Panc1 (cell line): ENCODE measurements at regions not wholly inside any gene's neighbourhood (a gene's known extent, or its start where the extent isn't known, plus 50 kb on each side); places are given as distances from the start of the nearest gene placed in this dataset.

Experiments
- ATAC-seq: fragments of 200-7000 bp; cut with Tn5 transposase; 2 replicates; pipeline ENCODE4 v1.9.1; 2020; ENCODE audit warnings: mild to moderate bottlenecking, moderate library complexity
- BruUV-seq: library from RNA; stranded (reverse); fragments of 400-500 nt; replicated peaks from 2 replicates; lab custom pipeline; 2021; lab: Mats Ljungman, UMichigan
- CTCF ChIA-PET: fragments of 300-600 bp; sonication (Branson Sonifier 250); formaldehyde crosslinking; loops from one replicate; lab custom pipeline; 2022; ENCODE audit warnings: antibody characterized with exemption; lab: Charles Lee
- POLR2A ChIA-PET: fragments of 300-600 bp; sonication (Branson Sonifier 250); formaldehyde crosslinking; loops from one replicate; lab custom pipeline; 2022; ENCODE audit warnings: antibody characterized with exemption; lab: Charles Lee
- DNase-seq: peaks from one replicate; pipeline ENCODE4 v3.0.0-alpha.2; 2010; ENCODE audit warnings: low read depth, low spot score
- H3K27ac ChIP-seq: 2 replicates; pipeline ENCODE4 v1.5.1; 2011; ENCODE audit warnings: mild to moderate bottlenecking, low read length, inconsistent platforms
- H3K27me3 ChIP-seq: fragments of 200-500 bp; sonication (Bioruptor generic); 2 replicates; pipeline ENCODE4 v1.6.0; 2014; ENCODE audit warnings: low read length, inconsistent platforms; ENCODE audit not compliant: control insufficient read depth, insufficient read depth
- H3K36me3 ChIP-seq: fragments of 200-500 bp; sonication (Bioruptor generic); 2 replicates; pipeline ENCODE4 v1.5.1; 2014; ENCODE audit warnings: inconsistent platforms, mild to moderate bottlenecking, low read length, moderate library complexity; ENCODE audit not compliant: control insufficient read depth, insufficient read depth
- H3K4me1 ChIP-seq: 2 replicates; pipeline ENCODE4 v1.5.1; 2011; ENCODE audit warnings: inconsistent platforms, mild to moderate bottlenecking, low read length, moderate library complexity; ENCODE audit not compliant: control insufficient read depth, insufficient read depth
- H3K4me3 ChIP-seq, 2 experiments: 2 replicates each; pipeline ENCODE4 v1.5.1; 2011 to 2012; ENCODE audit warnings: low read depth in 2 of 2, low read length in 2 of 2, mild to moderate bottlenecking in 2 of 2, inconsistent platforms in 1 of 2, moderate library complexity in 1 of 2
- H3K9me3 ChIP-seq: fragments of 200-500 bp; sonication (Bioruptor generic); 2 replicates; pipeline ENCODE4 v1.5.1; 2014; ENCODE audit warnings: low read depth, mild to moderate bottlenecking, inconsistent platforms, low read length, moderate library complexity; ENCODE audit not compliant: control insufficient read depth, insufficient read depth
- POLR2AphosphoS5 ChIP-seq: IDR thresholded peaks from 2 replicates; pipeline ENCODE4 v1.6.1; 2012; ENCODE audit warnings: mild to moderate bottlenecking, low read depth, low read length, moderate library complexity
- REST ChIP-seq, 2 experiments: IDR thresholded peaks; 2 replicates each; pipeline ENCODE4 v1.6.1; 2011 to 2012; ENCODE audit warnings: low read depth in 2 of 2, control low read depth in 1 of 2, low read length in 1 of 2, mild to moderate bottlenecking in 1 of 2, moderate library complexity in 1 of 2; ENCODE audit not compliant: insufficient read depth in 1 of 2
- SIN3A ChIP-seq: IDR thresholded peaks from 2 replicates; pipeline ENCODE4 v1.6.1; 2012; ENCODE audit warnings: low read depth, mild to moderate bottlenecking, low read length, moderate library complexity, borderline replicate concordance; ENCODE audit not compliant: insufficient read depth
- TCF7L2 ChIP-seq: IDR thresholded peaks from 2 replicates; pipeline ENCODE4 v1.6.1; 2011; ENCODE audit warnings: mild to moderate bottlenecking, low read depth, low read length, inconsistent platforms
- in situ Hi-C: cut with HindIII; loops from 2 replicates; pipeline ENCODE4 v1.10.0; 2016; ENCODE audit warnings: low sequenced_read_pairs, low pct_unique_long_range_greater_than_20kb
- intact Hi-C: fragments of 100-400 bp; cut with micrococcal nuclease; formaldehyde crosslinking; loops from one replicate; pipeline ENCODE4 v1.10.0; 2022; ENCODE audit not compliant: unreplicated experiment
- TF ChIP-seq, protein P1 (sequence below): fragments of 450-650 bp; IDR thresholded peaks from 2 replicates; pipeline ENCODE4 v1.5.1; 2017; ENCODE audit warnings: mild to moderate bottlenecking

DNA sequence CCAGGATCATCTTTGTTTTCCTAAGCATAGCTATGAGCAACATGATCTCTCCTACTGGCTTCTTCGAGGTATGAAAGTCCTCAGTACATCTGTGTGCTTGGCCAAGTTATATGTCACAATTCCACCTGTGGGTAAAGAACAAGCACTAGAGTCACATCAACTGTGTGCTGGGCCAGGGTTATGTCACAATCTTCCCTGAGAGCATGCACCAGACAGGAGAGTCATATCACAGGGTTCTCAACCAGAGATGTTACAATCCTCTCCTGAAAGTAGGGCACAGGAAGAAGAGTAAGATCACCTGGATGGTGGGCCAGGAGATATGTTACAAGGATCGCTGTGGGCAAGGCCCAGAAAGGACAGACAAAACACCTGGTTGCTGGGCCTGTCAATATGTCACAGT lies 143.7 kb downstream of the ZNF675 start:
- TF ChIP-seq TCF7L2 (no peak), REST (IDR thresholded peaks at IDR 0.05; ENCODE audit: insufficient read depth in 1 of 2, low read depth in 2 of 2, low read length in 1 of 2) (no peak), SIN3A (no peak), POLR2AphosphoS5 (no peak)
- TF ChIP-seq, protein P1, sequence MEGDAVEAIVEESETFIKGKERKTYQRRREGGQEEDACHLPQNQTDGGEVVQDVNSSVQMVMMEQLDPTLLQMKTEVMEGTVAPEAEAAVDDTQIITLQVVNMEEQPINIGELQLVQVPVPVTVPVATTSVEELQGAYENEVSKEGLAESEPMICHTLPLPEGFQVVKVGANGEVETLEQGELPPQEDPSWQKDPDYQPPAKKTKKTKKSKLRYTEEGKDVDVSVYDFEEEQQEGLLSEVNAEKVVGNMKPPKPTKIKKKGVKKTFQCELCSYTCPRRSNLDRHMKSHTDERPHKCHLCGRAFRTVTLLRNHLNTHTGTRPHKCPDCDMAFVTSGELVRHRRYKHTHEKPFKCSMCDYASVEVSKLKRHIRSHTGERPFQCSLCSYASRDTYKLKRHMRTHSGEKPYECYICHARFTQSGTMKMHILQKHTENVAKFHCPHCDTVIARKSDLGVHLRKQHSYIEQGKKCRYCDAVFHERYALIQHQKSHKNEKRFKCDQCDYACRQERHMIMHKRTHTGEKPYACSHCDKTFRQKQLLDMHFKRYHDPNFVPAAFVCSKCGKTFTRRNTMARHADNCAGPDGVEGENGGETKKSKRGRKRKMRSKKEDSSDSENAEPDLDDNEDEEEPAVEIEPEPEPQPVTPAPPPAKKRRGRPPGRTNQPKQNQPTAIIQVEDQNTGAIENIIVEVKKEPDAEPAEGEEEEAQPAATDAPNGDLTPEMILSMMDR: no peak
- no peak for DNase-seq
- no TSS peak for BruUV-seq
- intact Hi-C loops (no loop called here), in situ Hi-C loops (no loop called here)
- Histone ChIP-seq H3K9me3 (no peaks in the 10 kb centered on the region), H3K27me3 (no peaks in the 10 kb centered on the region), H3K27ac (no peak overlapping the region), H3K4me1 (no peaks in the 10 kb centered on the region), H3K4me3 (no peak overlapping the region), H3K36me3 (no peaks in the 10 kb centered on the region)
- no peak for ATAC-seq
- ChIA-PET POLR2A (no interaction called here), CTCF (no interaction called here)

GRCh38 chr19:23542562-23542961 lies 144.4 kb downstream of the ZNF675 start:
- POLR2A ChIA-PET: interaction anchor here (0.7 kb wide), 1 partner anchor 161 kb away, joined by 7 read pairs; no protein-coding TSS in a partner anchor
- Histone ChIP-seq H3K4me3 (no peak overlapping the region), H3K9me3 (no peaks in the 10 kb centered on the region), H3K4me1 (no peaks in the 10 kb centered on the region), H3K36me3 (no peaks in the 10 kb centered on the region), H3K27me3 (no peaks in the 10 kb centered on the region), H3K27ac (no peak overlapping the region)
- CTCF ChIA-PET: interaction anchor here (0.6 kb wide), 1 partner anchor 93 kb away, joined by 4 read pairs; no protein-coding TSS in a partner anchor
- no peak for DNase-seq
- no TSS peak for BruUV-seq
- intact Hi-C loops: no loop called here
- in situ Hi-C loops: no loop called here
- TF ChIP-seq SIN3A (no peak), TCF7L2 (no peak), REST (IDR thresholded peaks at IDR 0.05; ENCODE audit: insufficient read depth in 1 of 2, low read depth in 2 of 2, low read length in 1 of 2) (no peak), POLR2AphosphoS5 (no peak)
- TF ChIP-seq, protein P1: no peak
- ATAC-seq: no peak
